ENCODE measurements at regions not wholly inside any gene's neighbourhood (a gene's known extent, or its start where the extent isn't known, plus 50 kb on each side); places are given as distances from the start of the nearest gene placed in this dataset.

GRCh38 chr20:39886650-39887190, 802.3 kb downstream of the MAFB start:
- peak overlapping the region in 2 of 10 donors; percentile 10 to 50 for H3K27ac ChIP-seq

DNA sequence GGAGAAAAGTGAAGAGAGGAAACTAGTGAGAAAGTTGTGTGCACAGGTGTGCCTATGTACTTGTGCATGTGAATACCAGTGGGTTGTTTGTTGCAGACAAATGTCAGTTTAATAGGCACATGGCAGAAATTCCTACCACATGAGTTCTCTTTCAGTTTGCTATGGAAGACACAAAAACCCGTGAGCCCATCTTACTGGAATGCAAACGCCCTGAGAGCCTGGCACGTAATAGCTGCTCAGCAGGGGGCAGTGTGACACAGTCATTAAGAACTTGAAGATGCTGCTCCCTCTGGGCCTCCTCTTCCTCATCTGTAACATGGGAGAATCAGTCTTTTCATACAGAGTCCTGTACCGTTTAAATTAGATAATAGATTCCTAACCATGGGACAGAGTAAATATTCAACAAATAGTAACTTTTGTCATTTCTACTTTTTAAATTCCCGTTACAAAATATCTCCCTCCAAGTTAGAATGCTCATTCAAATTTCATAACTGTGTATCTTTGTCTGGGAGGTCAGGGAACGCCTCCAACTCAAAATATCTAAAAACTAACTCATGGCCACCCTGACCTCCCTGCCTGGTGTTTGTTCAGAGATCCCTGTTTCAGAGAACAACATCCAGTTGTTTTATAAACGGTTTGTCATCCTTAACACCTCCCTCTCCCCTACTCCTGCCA, 802.9 kb downstream of the MAFB start:
- H3K4me3 ChIP-seq, result no peak overlapping the region
- WGBS, 2 donors, result 50 to 55% methylated on average over 7 of the region's 7 CpGs
- intact Hi-C loops (cut with DNase I), result loop anchor here (1.0 to 10.0 kb wide), 10 partner anchors 269 to 1079 kb away; partner anchors contain the start of gene MAFB (in 4 of the 10)

More at GRCh38 chr20:39886650-39887190, 802.3 kb downstream of the MAFB start:
- no peak for TF ChIP-seq CTCF (IDR thresholded peaks at IDR 0.05)
- peaks cover 0 to 8% (median 4%) of the 10 kb centered on the region in 11 donors for H3K9me3 ChIP-seq
- ATAC-seq (peak in 7 of 8 donors; percentile 66 to 86 (median 78)), DNase-seq (peak; percentile 12 to 39)
- WGBS, 2 donors, result 63 to 65% methylated on average over 3 of the region's 3 CpGs
- H3K4me3 ChIP-seq, result no peak overlapping the region
- H3K4me1 ChIP-seq, result peaks cover 0 to 11% (median 0%) of the 10 kb centered on the region in 9 donors
- H3K27me3 ChIP-seq, result no peaks in the 10 kb centered on the region
- no peaks in the 10 kb centered on the region for H3K36me3 ChIP-seq
- intact Hi-C loops (cut with DNase I), result loop anchor here (1.0 to 10.0 kb wide), 10 partner anchors 268 to 1078 kb away; partner anchors contain the start of gene MAFB (in 4 of the 10)

GRCh38 chr20:39882806-39883205, 806.2 kb downstream of the MAFB start:
- ATAC-seq, result no peak
- DNase-seq, result no peak
- intact Hi-C loops (cut with DNase I), result loop anchor here in 8 of 10 donors (5.0 to 10.0 kb wide), 7 partner anchors 272 to 1082 kb away; partner anchors contain the start of gene MAFB (in 2 of the 8)
- no peak overlapping the region for H3K27ac ChIP-seq
- H3K36me3 ChIP-seq, result no peaks in the 10 kb centered on the region
- peaks cover 0 to 8% (median 0%) of the 10 kb centered on the region in 7 donors for H3K27me3 ChIP-seq
- no peak for TF ChIP-seq CTCF (IDR thresholded peaks at IDR 0.05)
- peaks cover 0 to 11% (median 0%) of the 10 kb centered on the region in 9 donors for H3K4me1 ChIP-seq
- no peak overlapping the region for H3K4me3 ChIP-seq
- WGBS, 2 donors, result 24 to 43% methylated on average over 1 of the region's 1 CpG
- H3K9me3 ChIP-seq, result peaks cover 0 to 8% (median 4%) of the 10 kb centered on the region in 11 donors

More for the DNA sequence above, 802.9 kb downstream of the MAFB start:
- peaks cover 0 to 11% (median 0%) of the 10 kb centered on the region in 9 donors for H3K4me1 ChIP-seq
- peak overlapping the region in 2 of 10 donors; percentile 10 to 50 for H3K27ac ChIP-seq
- peak; percentile 24 to 71 (median 65) for TF ChIP-seq CTCF (IDR thresholded peaks at IDR 0.05)
- DNase-seq (peak; percentile 51 to 69), ATAC-seq (peak; percentile 61 to 88 (median 82))
- H3K36me3 ChIP-seq, result no peaks in the 10 kb centered on the region
- H3K9me3 ChIP-seq, result peaks cover 0 to 8% (median 4%) of the 10 kb centered on the region in 11 donors
- no peaks in the 10 kb centered on the region for H3K27me3 ChIP-seq

GRCh38 chr20:39880890-39881289, 808.1 kb downstream of the MAFB start:
- Histone ChIP-seq H3K4me1 (peaks cover 0 to under 1% (median 0%) of the 10 kb centered on the region in 9 donors), H3K27ac (no peak overlapping the region), H3K36me3 (no peaks in the 10 kb centered on the region), H3K27me3 (peaks cover 0 to 23% (median 0%) of the 10 kb centered on the region in 7 donors), H3K4me3 (no peak overlapping the region), H3K9me3 (peaks cover 0 to 8% (median 4%) of the 10 kb centered on the region in 11 donors)
- WGBS, 2 donors, result 94 to 96% methylated on average over 4 of the region's 4 CpGs
- intact Hi-C loops (cut with DNase I), result loop anchor here in 8 of 10 donors (5.0 to 10.0 kb wide), 7 partner anchors 274 to 1084 kb away; partner anchors contain the start of gene MAFB (in 2 of the 8)
- no peak for TF ChIP-seq CTCF (IDR thresholded peaks at IDR 0.05)
- ATAC-seq (no peak), DNase-seq (no peak)
